Heart right ventricle (tissue), 16 donors: ENCODE measurements at regions not wholly inside any gene's neighbourhood (a gene's known extent, or its start where the extent isn't known, plus 50 kb on each side); places are given as distances from the start of the nearest gene placed in this dataset.

ENCODE experiments used
- ATAC-seq, 8 donors: fragments of 200-7000 bp; cut with Tn5 transposase; one replicate each; pipeline ENCODE4 v1.9.1; 2020; ENCODE audit warnings: mild to moderate bottlenecking in 8 of 8, moderate library complexity in 8 of 8, moderate number of reproducible peaks in 1 of 8
- DNase-seq, 2 donors: peaks; one replicate each; pipeline ENCODE4 v3.0.0-alpha.2; 2020
- H3K27ac ChIP-seq, 10 donors: fragments of 200-600 bp; sonication (generic) in 2 of 10; one replicate each; pipeline versions ENCODE4 v1.5.0 to v1.8.0; 2020 to 2022; ENCODE audit warnings: mild to moderate bottlenecking in 3 of 10
- H3K27me3 ChIP-seq, 7 donors: fragments of 200-600 bp; one replicate each; pipeline ENCODE4 v1.8.0; 2021 to 2022; ENCODE audit warnings: mild to moderate bottlenecking in 2 of 7
- H3K36me3 ChIP-seq, 9 donors: fragments of 200-600 bp; sonication (generic) in 1 of 9; one replicate each; pipeline versions ENCODE4 v1.5.0 to v1.8.0; 2020 to 2022; ENCODE audit warnings: mild to moderate bottlenecking in 2 of 9
- H3K4me1 ChIP-seq, 9 donors: fragments of 200-600 bp; sonication (generic) in 1 of 9; one replicate each; pipeline versions ENCODE4 v1.5.0 to v1.8.0; 2020 to 2022; ENCODE audit warnings: mild to moderate bottlenecking in 4 of 9
- H3K4me3 ChIP-seq, 10 donors: fragments of 200-600 bp; sonication (generic) in 2 of 10; one replicate each; pipeline versions ENCODE4 v1.5.0 to v1.8.0; 2020 to 2022; ENCODE audit warnings: mild to moderate bottlenecking in 7 of 10, moderate library complexity in 2 of 10
- H3K9me3 ChIP-seq, 11 donors: fragments of 200-600 bp in 10 of 11; sonication (generic) in 2 of 11; one replicate each; pipeline versions ENCODE4 v1.5.0 to v1.8.0; 2013 to 2022; ENCODE audit warnings: mild to moderate bottlenecking in 2 of 11, control low read depth in 1 of 11, moderate library complexity in 1 of 11
- WGBS, 2 donors: extraction: QIAGEN DNeasy Blood & Tissue Kit; methylation state at CpG; one replicate each; pipeline ENCODE4 v1.1.7; 2013; ENCODE audit warnings: inconsistent platforms in 1 of 2; 5-methylcytosine and 5-hydroxymethylcytosine counted together
- intact Hi-C, 10 donors: fragments of 100-400 bp; cut with DNase I; formaldehyde crosslinking; loops; one replicate each; pipeline versions ENCODE4 v1.11.1 to v1.14.2; 2022
- TF ChIP-seq, protein P1 (sequence below), 9 donors: fragments of 200-600 bp; sonication (generic) in 2 of 9; IDR thresholded peaks; one replicate each; pipeline versions ENCODE4 v1.5.0 to v1.8.0; 2021 to 2022; ENCODE audit warnings: antibody characterized with exemption in 9 of 9, mild to moderate bottlenecking in 5 of 9, moderate library complexity in 1 of 9
- donor health status: Arrhythmogenic right ventricular cardiomyopathy.
- donor health status: ischemic (EF 13 %, LVEDD 7.1; RV severe dilation, severe dysfunction).
- donor health status: healthy with polysubstance abuse.
- donor health status: DM: no; HTN: yes; CAD: no.
- donor health status: DM: no; HTN: no; CAD: no.
- donor health status: ischemic (EF 25% LVEDD 6.9; RV normal size, moderate dysfunction).
- donor health status: ischemic (EF 25% LVEDD 5.7; RV mildly dilated, moderate dysfunction).
- donor health status: healthy.
- donor health status: DM: yes; HTN: yes; CAD: no.
- donor health status: Ischemic cardiomyopathy.
- donor health status: ischemic (EF 35%, LVEDD 5.7; RV mildly dilated, moderate dysfunction).
- donor health status: nonischemic (EF 11% LVEDD 7.7; RV severe dilation, severe dysfunction).
- donor health status: DM: yes; HTN: yes; CAD: no.
- donor health status: PGD.
- donor health status: ischemic (EF 29% LVEDD 5.4; RV normal size, mild dysfunction).
- donor health status: nonischemic (EF 23%, LVEDD 6.1; RV moderate dilation, normal function).

- Histone ChIP-seq H3K4me3 (no peak overlapping the region), H3K27me3 (peaks cover 0 to 3% (median 0%) of the 10 kb centered on the region in 7 donors), H3K9me3 (no peaks in the 10 kb centered on the region), H3K27ac (no peak overlapping the region), H3K36me3 (no peaks in the 10 kb centered on the region), H3K4me1 (no peaks in the 10 kb centered on the region)
- intact Hi-C loops, result loop anchor here in 1 of 10 donors (10.0 kb wide), 1 partner anchor 90 kb away; no protein-coding TSS in a partner anchor
- no peak for DNase-seq
- ATAC-seq, result no peak
- TF ChIP-seq, protein P1, sequence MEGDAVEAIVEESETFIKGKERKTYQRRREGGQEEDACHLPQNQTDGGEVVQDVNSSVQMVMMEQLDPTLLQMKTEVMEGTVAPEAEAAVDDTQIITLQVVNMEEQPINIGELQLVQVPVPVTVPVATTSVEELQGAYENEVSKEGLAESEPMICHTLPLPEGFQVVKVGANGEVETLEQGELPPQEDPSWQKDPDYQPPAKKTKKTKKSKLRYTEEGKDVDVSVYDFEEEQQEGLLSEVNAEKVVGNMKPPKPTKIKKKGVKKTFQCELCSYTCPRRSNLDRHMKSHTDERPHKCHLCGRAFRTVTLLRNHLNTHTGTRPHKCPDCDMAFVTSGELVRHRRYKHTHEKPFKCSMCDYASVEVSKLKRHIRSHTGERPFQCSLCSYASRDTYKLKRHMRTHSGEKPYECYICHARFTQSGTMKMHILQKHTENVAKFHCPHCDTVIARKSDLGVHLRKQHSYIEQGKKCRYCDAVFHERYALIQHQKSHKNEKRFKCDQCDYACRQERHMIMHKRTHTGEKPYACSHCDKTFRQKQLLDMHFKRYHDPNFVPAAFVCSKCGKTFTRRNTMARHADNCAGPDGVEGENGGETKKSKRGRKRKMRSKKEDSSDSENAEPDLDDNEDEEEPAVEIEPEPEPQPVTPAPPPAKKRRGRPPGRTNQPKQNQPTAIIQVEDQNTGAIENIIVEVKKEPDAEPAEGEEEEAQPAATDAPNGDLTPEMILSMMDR (IDR thresholded peaks at IDR 0.05), result no peak
- 91 to 92% methylated on average over 2 of the region's 2 CpGs for WGBS, 2 donors
Observed at GRCh38 chr6:125434760-125435159, 133.0 kb upstream of the HDDC2 start.

DNA sequence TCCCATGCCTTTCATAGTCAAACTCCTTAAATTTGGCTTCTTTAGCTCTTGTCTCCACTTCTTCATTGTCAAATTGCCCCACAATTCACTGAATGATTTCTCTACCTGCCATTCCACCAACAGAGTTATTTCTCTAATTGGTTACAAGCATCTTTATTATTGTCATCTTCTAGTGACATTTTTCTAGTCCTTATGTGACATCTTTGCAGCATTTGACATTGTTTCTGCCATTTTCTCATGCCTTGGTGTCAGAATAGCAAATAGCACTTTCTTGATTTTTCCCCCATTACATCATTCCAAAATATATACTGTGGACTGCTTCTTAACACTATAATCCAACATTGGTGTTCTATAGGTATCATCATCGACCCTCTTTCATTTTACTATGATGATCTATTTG, 137.7 kb upstream of the HDDC2 start:
- Histone ChIP-seq H3K4me3 (no peak overlapping the region), H3K36me3 (no peaks in the 10 kb centered on the region), H3K27me3 (peaks cover 0 to 3% (median 0%) of the 10 kb centered on the region in 7 donors), H3K27ac (no peak overlapping the region), H3K4me1 (peaks cover 0 to 10% (median 3%) of the 10 kb centered on the region in 9 donors), H3K9me3 (no peaks in the 10 kb centered on the region)
- TF ChIP-seq, protein P1 (IDR thresholded peaks at IDR 0.05), result no peak
- DNase-seq (no peak), ATAC-seq (no peak)
- 96 to 97% methylated on average over 1 of the region's 1 CpG for WGBS, 2 donors
- intact Hi-C loops, result loop anchor here in 1 of 10 donors (10.0 kb wide), 1 partner anchor 95 kb away; no protein-coding TSS in a partner anchor

DNA sequence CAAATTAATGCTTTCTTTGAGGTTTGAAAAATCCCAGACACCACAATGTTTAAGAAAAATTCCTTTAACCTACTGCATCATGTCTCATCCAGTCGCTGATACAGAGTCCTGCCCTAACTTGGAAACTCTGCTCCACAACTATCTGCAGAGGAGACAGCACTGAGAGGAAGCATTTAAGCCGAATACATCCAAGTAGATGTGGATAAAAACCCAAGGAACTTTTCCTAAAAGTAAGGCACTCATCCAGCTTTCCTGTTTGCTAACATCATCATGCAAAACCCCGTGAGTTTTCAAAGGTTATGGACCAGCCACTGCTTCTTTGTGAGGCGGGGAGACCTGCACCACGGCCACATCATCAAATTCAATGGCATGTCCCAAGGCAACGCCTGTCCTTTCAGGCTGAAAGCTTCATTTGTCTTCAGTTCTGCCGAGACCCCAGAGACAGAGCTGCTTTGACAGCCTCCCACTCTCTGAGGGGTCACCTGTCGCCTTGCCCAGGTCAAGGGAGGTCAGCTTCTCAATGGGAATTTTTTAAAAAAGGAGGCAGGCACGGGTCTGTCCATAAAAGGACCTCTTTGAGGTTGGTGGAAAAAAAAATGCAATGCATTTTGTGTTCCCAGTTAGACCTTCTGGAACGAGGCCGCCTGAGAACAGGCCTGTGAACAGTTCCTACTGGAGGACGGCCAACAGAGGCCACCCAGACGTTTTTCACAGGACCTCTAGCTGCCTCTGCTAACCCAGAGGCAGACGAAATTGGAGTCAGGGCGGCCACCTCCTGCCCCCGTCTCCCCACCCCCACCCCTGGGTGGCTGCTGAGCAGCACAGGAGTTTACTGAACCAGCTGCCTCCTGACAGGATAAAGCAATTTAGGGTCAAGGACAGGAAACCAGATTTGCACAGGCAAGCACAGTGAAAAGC, 142.5 kb upstream of the HDDC2 start:
- peak; percentile 81 to 95 (median 92) for ATAC-seq
- peaks cover 0 to 11% (median 0%) of the 10 kb centered on the region in 11 donors for H3K9me3 ChIP-seq
- intact Hi-C loops, result loop anchor here in 2 of 10 donors (10.0 kb wide), 2 partner anchors 129 to 301 kb away; partner anchors contain the start of gene HEY2 (in 2 of the 2)
- TF ChIP-seq, protein P1 (IDR thresholded peaks at IDR 0.05), result no peak
- 43 to 47% methylated on average over 16 of the region's 16 CpGs for WGBS, 2 donors
- no peaks in the 10 kb centered on the region for H3K36me3 ChIP-seq
- DNase-seq, result peak; percentile 67 to 82
- peak overlapping the region in 1 of 10 donors; percentile 21 for H3K4me3 ChIP-seq
- H3K4me1 ChIP-seq, result peaks cover 0 to 19% (median 4%) of the 10 kb centered on the region in 9 donors
- H3K27me3 ChIP-seq, result no peaks in the 10 kb centered on the region
- H3K27ac ChIP-seq, result peak overlapping the region in 9 of 10 donors; percentile 9 to 78 (median 65)

DNA sequence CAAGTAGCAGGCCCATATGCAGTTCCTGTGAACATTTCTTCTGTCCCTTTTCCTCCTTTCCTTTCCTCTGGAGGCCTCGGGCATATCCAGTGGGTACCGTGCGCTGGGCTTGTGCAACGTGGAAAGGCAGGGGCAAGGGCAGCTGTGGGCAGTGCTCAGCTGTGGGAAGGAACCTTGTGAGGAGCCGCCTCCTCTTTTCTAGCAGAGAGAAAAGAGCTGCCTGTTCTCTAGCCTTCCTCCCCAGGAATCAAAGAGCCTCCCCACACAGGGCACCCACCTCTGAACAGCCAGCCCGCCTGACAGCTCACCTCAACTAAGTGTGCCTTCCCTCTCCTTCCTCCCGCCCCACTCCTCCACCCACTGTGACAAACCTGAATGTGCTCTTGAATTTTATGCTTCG, 143.3 kb upstream of the HDDC2 start:
- DNase-seq, result no peak
- 81 to 84% methylated on average over 8 of the region's 8 CpGs for WGBS, 2 donors
- ATAC-seq, result peak in 6 of 8 donors; percentile 17 to 44 (median 26)
- Histone ChIP-seq H3K36me3 (no peaks in the 10 kb centered on the region), H3K9me3 (peaks cover 0 to 19% (median 0%) of the 10 kb centered on the region in 11 donors), H3K27ac (peak overlapping the region in 9 of 10 donors; percentile 13 to 78 (median 65)), H3K4me3 (no peak overlapping the region), H3K4me1 (peaks cover 0 to 19% (median 4%) of the 10 kb centered on the region in 9 donors), H3K27me3 (no peaks in the 10 kb centered on the region)
- intact Hi-C loops, result loop anchor here in 2 of 10 donors (10.0 kb wide), 2 partner anchors 130 to 300 kb away; partner anchors contain the start of gene HEY2 (in 2 of the 2)
- TF ChIP-seq, protein P1 (IDR thresholded peaks at IDR 0.05), result no peak
